ENCODE measurements at regions not wholly inside any gene's neighbourhood (a gene's known extent, or its start where the extent isn't known, plus 50 kb on each side); places are given as distances from the start of the nearest gene placed in this dataset.

GRCh38 chr14:100406505-100407131 lies 83.5 kb downstream of the SLC25A47 start:
- no peak for TF ChIP-seq SUZ12 (IDR thresholded peaks at IDR 0.05; ENCODE audit: extremely low read depth, insufficient read depth, insufficient read length)
- TF ChIP-seq ZNF274 (IDR thresholded peaks at IDR 0.05; ENCODE audit: low read depth, low read length): no peak
- no peak for TF ChIP-seq YY1 (IDR thresholded peaks at IDR 0.05; ENCODE audit: insufficient read depth, insufficient read length)

Data from NT2/D1 (cell line).